Kidney (tissue), 13 donors: ENCODE measurements at regions not wholly inside any gene's neighbourhood (a gene's known extent, or its start where the extent isn't known, plus 50 kb on each side); places are given as distances from the start of the nearest gene placed in this dataset.

Experiments
- DNase-seq, 5 donors: peaks; one replicate each; pipeline ENCODE4 v3.0.0-alpha.2; 2013 to 2020
- FAIRE-seq: peaks from 2 replicates; lab custom pipeline; 2012; peaks lifted over from hg19 to GRCh38; lab: Jason Lieb, UNC
- H3K27ac ChIP-seq, 2 donors: one replicate each; pipeline ENCODE4 v1.7.0; 2013; ENCODE audit warnings: low read depth in 2 of 2, low read length in 2 of 2, inconsistent platforms in 1 of 2
- H3K27me3 ChIP-seq: one replicate; pipeline ENCODE4 v1.7.1; 2013; ENCODE audit warnings: low read length, inconsistent platforms; ENCODE audit not compliant: control insufficient read depth, insufficient read depth
- H3K36me3 ChIP-seq, 3 donors: one replicate each; pipeline versions ENCODE4 v1.7.0 to v1.7.1; 2013; ENCODE audit warnings: low read length in 3 of 3, control low read depth in 1 of 3, inconsistent platforms in 1 of 3; ENCODE audit not compliant: insufficient read depth in 3 of 3, control insufficient read depth in 2 of 3
- H3K4me1 ChIP-seq, 3 donors: one replicate each; pipeline versions ENCODE4 v1.7.0 to v1.7.1; 2013; ENCODE audit warnings: low read length in 3 of 3, inconsistent platforms in 1 of 3, low read depth in 1 of 3; ENCODE audit not compliant: control insufficient read depth in 2 of 3, insufficient read depth in 2 of 3
- H3K4me3 ChIP-seq, 3 donors: one replicate each; pipeline versions ENCODE4 v1.7.0 to v1.8.1; 2013; ENCODE audit warnings: low read length in 3 of 3, control low read depth in 1 of 3, inconsistent platforms in 1 of 3
- H3K9ac ChIP-seq, 3 donors: one replicate each; pipeline versions ENCODE4 v1.7.0 to v1.7.1; 2013; ENCODE audit warnings: low read length in 3 of 3, control low read depth in 1 of 3, inconsistent platforms in 1 of 3
- H3K9me3 ChIP-seq, 3 donors: one replicate each; pipeline versions ENCODE4 v1.7.0 to v1.7.1; 2013; ENCODE audit warnings: low read length in 3 of 3, control low read depth in 1 of 3, inconsistent platforms in 1 of 3; ENCODE audit not compliant: control insufficient read depth in 2 of 3, insufficient read depth in 1 of 3
- intact Hi-C: fragments of 100-400 bp; cut with DNase I; formaldehyde crosslinking; loops from one replicate; pipeline ENCODE4 v1.11.1; 2022
- TF ChIP-seq, protein P1 (sequence below): IDR thresholded peaks from 3 replicates; pipeline ENCODE4 v1.5.1; 2012; ENCODE audit warnings: mild to moderate bottlenecking, moderate library complexity, borderline replicate concordance; ENCODE audit not compliant: insufficient read depth; ENCODE audit errors: extremely low read depth
- donor health status: control.
- donor health status: control.
- donor health status: control.
- donor health status: control.
- donor health status: control.
- donor health status: DM: yes; HTN: yes; CAD: no.
- donor health status: Normal renal cell carcinoma (clear cell type).

- FAIRE-seq, result no peak
- Histone ChIP-seq H3K9me3 (no peaks in the 10 kb centered on the region), H3K27me3 (no peaks in the 10 kb centered on the region), H3K27ac (no peak overlapping the region), H3K9ac (no peak overlapping the region), H3K4me1 (peaks cover 0 to 40% (median 5%) of the 10 kb centered on the region in 3 donors), H3K36me3 (no peaks in the 10 kb centered on the region), H3K4me3 (no peak overlapping the region)
- peak in 1 of 5 donors; percentile 61 for DNase-seq
- TF ChIP-seq, protein P1, sequence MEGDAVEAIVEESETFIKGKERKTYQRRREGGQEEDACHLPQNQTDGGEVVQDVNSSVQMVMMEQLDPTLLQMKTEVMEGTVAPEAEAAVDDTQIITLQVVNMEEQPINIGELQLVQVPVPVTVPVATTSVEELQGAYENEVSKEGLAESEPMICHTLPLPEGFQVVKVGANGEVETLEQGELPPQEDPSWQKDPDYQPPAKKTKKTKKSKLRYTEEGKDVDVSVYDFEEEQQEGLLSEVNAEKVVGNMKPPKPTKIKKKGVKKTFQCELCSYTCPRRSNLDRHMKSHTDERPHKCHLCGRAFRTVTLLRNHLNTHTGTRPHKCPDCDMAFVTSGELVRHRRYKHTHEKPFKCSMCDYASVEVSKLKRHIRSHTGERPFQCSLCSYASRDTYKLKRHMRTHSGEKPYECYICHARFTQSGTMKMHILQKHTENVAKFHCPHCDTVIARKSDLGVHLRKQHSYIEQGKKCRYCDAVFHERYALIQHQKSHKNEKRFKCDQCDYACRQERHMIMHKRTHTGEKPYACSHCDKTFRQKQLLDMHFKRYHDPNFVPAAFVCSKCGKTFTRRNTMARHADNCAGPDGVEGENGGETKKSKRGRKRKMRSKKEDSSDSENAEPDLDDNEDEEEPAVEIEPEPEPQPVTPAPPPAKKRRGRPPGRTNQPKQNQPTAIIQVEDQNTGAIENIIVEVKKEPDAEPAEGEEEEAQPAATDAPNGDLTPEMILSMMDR, result no peak
- intact Hi-C loops, result no loop called here
Observed at GRCh38 chr22:25390297-25391240, 171.1 kb downstream of the CRYBB2 start.

GRCh38 chr22:25392584-25392983 is 171.9 kb upstream of the GRK3 start:
- TF ChIP-seq, protein P1, result no peak
- H3K4me3 ChIP-seq, result no peak overlapping the region
- FAIRE-seq (no peak), DNase-seq (peak in 1 of 5 donors; percentile 37)
- H3K9me3 ChIP-seq, result no peaks in the 10 kb centered on the region
- no peak overlapping the region for H3K27ac ChIP-seq
- H3K9ac ChIP-seq, result no peak overlapping the region
- no peaks in the 10 kb centered on the region for H3K27me3 ChIP-seq
- intact Hi-C loops, result no loop called here
- no peaks in the 10 kb centered on the region for H3K36me3 ChIP-seq
- peaks cover 0 to 31% (median 11%) of the 10 kb centered on the region in 3 donors for H3K4me1 ChIP-seq

DNA sequence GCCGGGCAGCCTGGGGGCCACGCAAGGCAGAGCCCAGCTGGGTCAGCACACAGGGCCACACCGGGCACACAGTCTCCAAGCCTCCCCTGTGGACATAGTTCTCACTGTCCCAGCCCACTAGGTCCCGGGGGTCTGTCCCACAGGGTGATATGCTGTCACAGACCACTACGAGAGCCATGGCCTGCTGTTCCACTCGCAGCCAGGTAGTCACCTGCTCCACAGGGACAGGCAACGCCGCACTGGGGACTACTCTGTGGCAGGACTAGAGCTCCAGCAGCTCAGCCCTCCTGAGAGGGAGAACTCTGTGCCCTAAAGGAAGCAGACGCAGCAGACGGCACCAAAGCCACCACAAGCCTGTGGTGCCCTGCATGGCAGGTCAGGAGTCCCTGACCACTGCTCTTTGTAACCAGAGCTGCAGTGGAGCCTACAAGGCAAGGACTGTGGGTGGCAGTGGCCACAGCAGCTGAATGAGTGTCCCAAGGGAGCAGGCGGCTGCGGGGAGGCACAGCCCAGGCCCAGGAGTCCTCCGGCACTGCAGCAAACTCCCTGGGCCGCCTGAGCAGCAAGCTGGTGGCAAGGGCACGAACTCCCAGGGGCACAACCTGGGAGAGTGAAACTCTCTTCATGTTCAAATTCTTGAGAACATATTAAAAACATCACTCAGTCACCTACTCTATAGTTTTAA is 171.2 kb upstream of the GRK3 start:
- H3K4me3 ChIP-seq, result no peak overlapping the region
- H3K27ac ChIP-seq, result no peak overlapping the region
- H3K36me3 ChIP-seq, result no peaks in the 10 kb centered on the region
- TF ChIP-seq, protein P1, result no peak
- peak in 1 of 5 donors; percentile 58 for DNase-seq
- no peaks in the 10 kb centered on the region for H3K27me3 ChIP-seq
- FAIRE-seq, result no peak
- no peaks in the 10 kb centered on the region for H3K9me3 ChIP-seq
- intact Hi-C loops, result no loop called here
- H3K4me1 ChIP-seq, result peaks cover 0 to 29% (median 11%) of the 10 kb centered on the region in 3 donors
- H3K9ac ChIP-seq, result no peak overlapping the region
